NCI-H446 (cell line): ENCODE measurements at regions not wholly inside any gene's neighbourhood (a gene's known extent, or its start where the extent isn't known, plus 50 kb on each side); places are given as distances from the start of the nearest gene placed in this dataset.
"Not testable (repeated sequence)": the region's sequence is repeated elsewhere in the genome, so short reads cannot be mapped to it uniquely, and the experiment has no call there.

Experiments used
- DNase-seq, 2 experiments: peaks; one replicate each; lab custom pipeline; 2025; lab: John Stamatoyannopoulos, UW

- no peak for DNase-seq
Measured at GRCh38 chr6:115798229-115798628, 262.5 kb downstream of the FRK start.

DNA sequence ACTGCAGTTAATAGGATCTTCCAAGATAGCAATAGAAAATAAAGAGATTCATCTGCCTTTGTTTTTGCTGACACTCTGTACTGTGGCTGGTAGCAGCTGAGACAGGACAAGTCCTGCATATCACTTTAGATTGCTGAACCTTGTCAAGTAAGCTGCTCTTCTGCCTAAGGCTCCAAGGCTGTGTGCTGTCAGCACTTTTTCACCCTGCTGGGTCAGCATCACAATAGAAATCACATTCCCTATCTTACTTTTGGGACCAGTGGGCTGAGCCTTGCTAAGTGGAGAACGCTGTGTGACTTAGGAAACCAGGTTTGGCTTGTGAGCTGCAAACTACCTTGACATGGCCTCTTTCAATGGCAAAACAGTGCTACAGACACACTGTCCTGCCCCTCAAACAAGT, 263.9 kb downstream of the FRK start:
- DNase-seq: no peak

- DNase-seq: no peak
Measured at GRCh38 chr6:115796061-115796460, 264.6 kb downstream of the FRK start.

- no peak for DNase-seq
Measured at GRCh38 chr6:115783402-115784061, 277.2 kb downstream of the FRK start.

- DNase-seq: no peak
Measured at GRCh38 chr6:115782612-115783011, 278.1 kb downstream of the FRK start.

- DNase-seq: no peak
Measured at GRCh38 chr6:115773741-115774140, 286.9 kb downstream of the FRK start.

DNA sequence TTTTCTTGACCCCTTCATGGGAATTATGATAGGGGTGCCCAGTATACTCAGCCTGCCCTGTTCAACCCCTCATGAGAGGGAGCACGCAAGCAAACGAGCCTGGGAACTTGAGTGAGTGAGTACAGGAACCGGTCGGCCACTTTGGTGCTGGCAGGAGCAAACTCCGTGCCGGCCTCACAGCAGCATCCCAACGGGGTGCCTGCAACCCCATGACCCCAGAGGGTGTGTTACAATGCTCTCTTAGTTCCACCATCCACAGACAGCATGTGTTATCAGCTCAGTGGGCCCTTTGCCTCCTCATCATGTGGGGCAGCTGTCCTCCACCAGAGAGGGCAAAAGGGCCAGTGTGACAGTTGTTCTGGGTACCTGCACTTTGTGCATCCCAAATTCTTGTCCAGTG, 289.8 kb downstream of the FRK start:
- DNase-seq: no peak

DNA sequence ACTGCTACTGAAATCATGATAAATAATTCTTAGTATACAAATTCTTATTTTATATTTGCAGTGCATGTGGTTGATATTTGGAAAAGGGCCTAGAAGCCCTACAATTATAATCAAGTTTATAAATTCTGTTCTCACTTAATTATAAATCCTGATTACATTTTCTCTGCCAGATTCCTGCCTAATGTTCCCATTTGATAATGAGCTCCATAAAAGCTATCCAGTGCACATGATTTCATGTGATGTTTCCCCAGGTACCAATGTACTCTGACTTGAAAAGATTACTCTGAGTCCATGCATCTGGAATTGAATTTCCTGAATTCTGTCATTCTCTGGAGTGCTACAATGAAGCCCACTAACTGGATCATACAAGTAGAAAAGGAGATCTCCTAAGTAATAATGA, 292.2 kb downstream of the FRK start:
- no peak for DNase-seq

DNA sequence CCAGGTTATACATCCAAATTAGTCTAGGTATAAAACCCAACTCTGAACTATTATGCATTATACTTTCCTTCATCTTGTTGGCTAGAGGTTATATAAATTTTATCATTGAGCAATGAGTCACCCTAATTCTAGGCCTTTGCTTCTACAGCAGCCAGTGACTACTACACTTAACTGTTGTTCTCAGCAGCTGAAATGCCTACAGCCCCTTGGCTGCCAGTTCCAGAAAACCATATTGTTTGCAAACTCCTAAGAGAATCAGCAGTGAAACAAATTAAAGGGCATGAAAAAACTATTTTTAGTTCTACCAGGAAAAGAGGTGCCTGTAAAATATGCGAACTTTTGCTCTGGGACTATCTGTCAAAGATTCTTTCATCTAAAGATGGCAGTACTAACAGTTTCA, 292.8 kb downstream of the FRK start:
- no peak for DNase-seq

- DNase-seq: no peak
Measured at GRCh38 chr6:115766745-115767462, 293.8 kb downstream of the FRK start.

DNA sequence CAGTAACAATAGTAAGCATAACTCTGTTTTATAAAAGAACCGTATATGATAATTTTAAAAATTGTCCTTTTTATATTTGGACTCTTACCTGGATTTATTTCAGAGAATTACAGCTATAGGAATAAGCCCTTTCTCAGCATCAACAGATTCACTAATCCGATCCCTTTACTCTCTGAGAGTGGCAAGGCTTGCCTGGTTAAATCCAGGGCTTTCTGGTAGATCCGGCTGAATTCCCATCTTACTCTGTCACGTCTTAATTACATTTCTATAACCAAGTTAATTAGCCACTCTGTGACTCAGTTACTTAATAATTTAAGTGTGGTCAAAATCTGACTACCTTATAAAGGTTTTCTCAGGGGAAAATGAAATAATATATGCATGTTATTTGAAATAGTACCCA, 294.7 kb downstream of the FRK start:
- DNase-seq: no peak

DNA sequence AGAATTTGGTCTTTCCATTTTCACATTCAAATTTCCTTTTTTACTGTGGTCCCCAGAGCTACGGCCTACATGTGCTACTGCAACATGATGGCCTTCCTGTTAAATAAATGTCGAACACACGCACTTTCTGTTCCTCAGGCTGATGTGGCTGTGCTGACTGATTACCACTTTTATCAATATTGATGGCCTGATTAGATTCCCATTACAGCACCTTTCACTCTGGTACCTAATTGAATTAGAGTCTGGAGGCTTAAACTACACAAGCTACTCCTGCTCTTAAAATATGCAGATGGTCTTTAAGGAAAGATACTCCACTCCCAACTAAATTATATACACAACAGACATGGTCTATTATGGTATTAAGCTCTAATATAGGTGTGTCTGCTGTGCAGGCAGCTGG, 301.6 kb downstream of the FRK start:
- DNase-seq: no peak

GRCh38 chr6:115753446-115753845, 307.2 kb downstream of the FRK start:
- no peak for DNase-seq

- no peak for DNase-seq
Measured at GRCh38 chr6:115750946-115751345, 309.7 kb downstream of the FRK start.

- no peak for DNase-seq
Measured at GRCh38 chr6:115750292-115750691, 310.4 kb downstream of the FRK start.

- DNase-seq: no peak
Measured at GRCh38 chr6:115747719-115748118, 313.0 kb downstream of the FRK start.

DNA sequence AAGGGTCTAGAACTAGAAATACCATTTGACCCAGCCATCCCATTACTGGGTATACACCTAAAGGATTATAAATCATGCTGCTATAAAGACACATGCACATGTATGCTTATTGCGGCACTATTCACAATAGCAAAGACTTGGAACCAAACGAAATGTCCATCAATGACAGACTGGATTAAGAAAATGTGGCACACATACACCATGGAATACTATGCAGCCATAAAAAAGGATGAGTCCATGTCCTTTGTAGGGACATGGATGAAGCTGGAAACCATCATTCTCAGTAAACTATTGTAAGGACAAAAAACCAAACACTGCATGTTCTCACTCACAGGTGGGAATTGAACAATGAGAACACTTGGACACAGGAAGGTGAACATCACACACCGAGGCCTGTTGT, 314.1 kb downstream of the FRK start:
- not testable (repeated sequence) for DNase-seq

- no peak for DNase-seq
Measured at GRCh38 chr6:115740907-115741306, 319.8 kb downstream of the FRK start.

DNA sequence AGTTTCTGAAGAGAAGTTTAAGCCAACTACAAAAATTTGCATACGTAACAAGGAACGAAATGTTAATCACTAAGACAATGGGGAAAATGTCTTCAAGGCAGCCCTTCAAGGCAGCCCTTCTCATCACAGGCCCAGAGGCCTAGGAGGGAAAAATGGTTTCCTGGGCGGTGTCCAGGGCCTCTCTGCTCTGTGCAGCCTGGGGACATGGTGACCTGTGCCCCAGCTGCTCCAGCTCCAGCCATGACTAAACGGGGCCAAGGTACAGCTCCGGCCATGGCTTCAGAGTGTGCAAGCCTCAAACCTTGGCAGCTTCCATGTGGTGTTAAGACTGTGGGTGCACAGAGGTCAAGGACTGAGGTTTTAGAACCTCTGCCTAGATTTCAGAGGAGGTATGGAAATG, 325.1 kb downstream of the FRK start:
- DNase-seq: no peak

DNA sequence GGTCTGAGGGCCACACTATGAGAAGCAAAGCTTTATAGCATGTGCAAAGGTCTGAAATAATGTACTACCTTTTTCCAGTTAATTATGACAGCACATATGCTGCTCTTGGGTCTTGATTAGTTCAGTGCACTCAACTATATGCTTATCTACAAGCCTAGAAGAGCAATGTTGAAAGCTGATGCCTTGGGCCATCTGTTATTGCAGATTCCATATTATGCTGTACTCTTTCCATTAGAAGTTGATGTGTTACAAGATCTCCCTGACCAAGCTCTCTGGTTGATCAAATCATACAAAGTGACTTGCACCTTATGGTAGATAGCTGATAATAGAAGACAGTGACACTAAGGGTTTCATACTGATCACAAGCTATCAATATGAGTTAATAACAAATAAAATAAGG, 327.3 kb downstream of the FRK start:
- DNase-seq: peak in 1 of 2 experiments; percentile 46

GRCh38 chr6:115729036-115729435, 331.7 kb downstream of the FRK start:
- DNase-seq: no peak

DNA sequence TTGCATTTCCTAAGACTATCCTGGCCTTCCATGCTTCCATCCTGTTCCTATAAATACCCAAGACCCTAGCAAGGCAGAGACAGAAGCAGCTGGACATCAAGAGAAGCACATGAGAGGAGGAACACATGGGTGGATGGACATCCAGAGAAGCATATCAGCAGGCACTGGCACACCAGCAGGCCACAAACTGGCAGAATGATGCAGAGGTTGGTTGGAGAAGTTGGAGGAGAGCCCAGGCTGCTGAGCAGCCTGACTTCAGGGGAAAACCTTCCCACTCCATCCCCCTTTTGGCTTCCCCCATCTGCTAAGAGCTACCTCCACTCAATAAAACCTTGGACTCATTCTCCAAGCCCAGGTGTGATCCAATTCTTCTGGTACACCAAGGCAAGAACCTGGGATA, 332.5 kb downstream of the FRK start:
- DNase-seq: peak in 1 of 2 experiments; percentile 22

- DNase-seq: no peak
Measured at GRCh38 chr6:115721564-115721963, 339.1 kb downstream of the FRK start.

- DNase-seq: no peak
Measured at GRCh38 chr6:115720900-115721299, 339.8 kb downstream of the FRK start.
